Fibroblast of skin of left biceps (primary cell): ENCODE measurements at regions not wholly inside any gene's neighbourhood (a gene's known extent, or its start where the extent isn't known, plus 50 kb on each side); places are given as distances from the start of the nearest gene placed in this dataset.

Experiments used
- DNase-seq, 2 experiments: peaks; one replicate each; pipeline ENCODE4 v3.0.0-alpha.2; 2013; ENCODE audit warnings: low read depth in 2 of 2

DNA sequence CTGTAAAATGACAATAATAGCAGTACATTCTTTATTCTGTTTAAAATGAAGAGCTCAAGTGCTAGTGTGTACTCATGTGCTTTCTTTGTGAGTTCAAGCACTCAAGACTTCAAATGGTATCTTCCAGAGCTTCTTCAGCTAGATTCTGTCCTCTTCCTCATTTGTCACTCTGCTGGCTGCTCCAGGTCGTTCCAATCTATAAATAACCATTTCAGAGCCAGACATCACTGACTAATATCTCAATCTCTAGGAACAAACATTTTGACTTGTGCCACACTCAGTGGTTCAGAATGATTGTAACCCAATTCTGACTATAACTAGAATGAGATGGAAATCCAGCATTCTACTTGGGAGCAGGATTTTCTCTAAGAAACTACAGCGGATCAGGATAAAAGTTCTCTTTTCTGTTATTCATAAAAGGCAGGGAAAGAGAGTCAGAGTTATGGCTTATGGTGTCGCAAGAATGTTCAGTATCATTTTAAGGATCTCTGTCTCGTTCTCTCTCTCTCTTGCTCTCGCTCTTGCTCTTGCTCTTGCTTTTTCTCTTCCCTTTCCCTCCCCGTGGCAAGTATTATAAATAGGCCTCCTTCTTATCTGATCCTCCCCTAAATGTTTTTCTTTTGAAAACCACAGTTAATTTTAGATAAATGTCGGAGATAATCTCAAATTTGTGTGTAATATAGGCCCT is 116.3 kb upstream of the MAF start:
- no peak for DNase-seq

DNA sequence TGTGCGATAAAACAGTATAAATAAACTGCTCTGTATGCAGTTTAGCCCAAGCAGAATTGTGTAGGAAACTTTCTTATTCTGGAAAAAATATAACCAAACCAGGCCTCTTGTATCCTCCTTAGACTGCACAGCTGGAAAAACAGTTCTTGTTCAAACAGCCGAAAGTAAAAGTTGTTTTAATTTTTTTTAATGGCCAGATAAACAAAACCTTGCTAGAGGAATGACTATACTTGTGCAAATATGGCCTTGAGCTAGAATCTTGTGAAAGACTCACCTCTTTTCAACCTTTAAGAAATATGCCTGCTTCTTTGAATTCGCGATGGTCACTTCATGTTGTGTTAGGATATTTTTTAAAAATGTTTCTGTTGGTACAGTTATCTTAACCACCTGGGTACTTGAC is 114.5 kb upstream of the MAF start:
- DNase-seq: no peak

- no peak for DNase-seq
These were observed 113.9 kb upstream of the MAF start for GRCh38 chr16:79714440-79714839.

GRCh38 chr16:79713609-79714309 is 113.2 kb upstream of the MAF start:
- no peak for DNase-seq

- DNase-seq: no peak
These were observed 111.7 kb upstream of the MAF start for GRCh38 chr16:79712276-79712675.

GRCh38 chr16:79707876-79708275 is 107.3 kb upstream of the MAF start:
- no peak for DNase-seq

- DNase-seq: no peak
These were observed 102.5 kb upstream of the MAF start for GRCh38 chr16:79703066-79703465.

GRCh38 chr16:79698341-79698753 is 97.8 kb upstream of the MAF start:
- DNase-seq: no peak

DNA sequence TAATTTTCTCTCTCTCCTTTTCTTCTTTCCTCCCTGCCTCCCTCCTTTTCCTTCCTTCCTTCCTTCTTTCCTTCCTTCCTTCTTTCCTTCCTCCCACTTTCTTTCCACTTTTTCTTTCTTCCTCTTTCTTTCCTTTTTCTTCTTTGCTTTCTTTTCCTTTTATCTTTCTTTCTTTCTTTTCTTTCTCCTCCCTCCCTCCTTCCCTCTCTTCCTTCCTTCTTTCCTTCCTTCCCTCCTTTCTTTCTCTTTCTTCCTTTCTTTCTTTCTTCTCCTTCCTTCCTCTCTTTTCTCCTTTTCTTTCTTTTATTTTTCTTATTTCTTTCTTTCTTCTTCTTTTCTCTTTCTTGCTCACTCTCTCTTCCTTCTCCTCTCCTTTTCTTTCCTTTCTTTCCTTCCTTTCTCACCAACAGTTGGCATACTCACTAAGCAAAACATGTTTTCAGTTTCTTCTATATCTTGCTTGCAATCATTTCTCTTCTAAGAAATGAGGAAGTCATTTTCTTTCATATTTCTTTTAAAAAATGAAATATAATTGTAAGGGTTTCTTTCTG is 97.1 kb upstream of the MAF start:
- DNase-seq: no peak

GRCh38 chr16:79691007-79691406 is 90.5 kb upstream of the MAF start:
- no peak for DNase-seq

DNA sequence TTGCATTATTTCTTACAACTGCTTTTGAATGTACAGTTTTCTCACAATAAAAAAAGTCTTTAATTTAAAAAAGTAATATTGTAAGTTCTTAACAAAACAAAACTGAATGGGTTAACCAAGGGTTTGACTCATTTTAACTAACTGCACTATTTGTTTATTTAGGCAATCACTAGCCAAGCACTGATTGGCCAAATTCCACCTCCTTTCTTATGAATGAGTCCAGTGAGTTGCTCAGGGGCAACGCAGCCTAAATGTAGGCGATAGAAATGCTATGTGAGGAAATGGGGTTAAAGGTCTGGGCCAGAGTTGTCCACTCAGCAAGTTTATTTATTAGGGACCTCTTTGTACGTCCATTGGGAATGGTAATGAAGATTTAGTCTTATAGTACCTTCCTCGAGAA is 89.6 kb upstream of the MAF start:
- DNase-seq: no peak

DNA sequence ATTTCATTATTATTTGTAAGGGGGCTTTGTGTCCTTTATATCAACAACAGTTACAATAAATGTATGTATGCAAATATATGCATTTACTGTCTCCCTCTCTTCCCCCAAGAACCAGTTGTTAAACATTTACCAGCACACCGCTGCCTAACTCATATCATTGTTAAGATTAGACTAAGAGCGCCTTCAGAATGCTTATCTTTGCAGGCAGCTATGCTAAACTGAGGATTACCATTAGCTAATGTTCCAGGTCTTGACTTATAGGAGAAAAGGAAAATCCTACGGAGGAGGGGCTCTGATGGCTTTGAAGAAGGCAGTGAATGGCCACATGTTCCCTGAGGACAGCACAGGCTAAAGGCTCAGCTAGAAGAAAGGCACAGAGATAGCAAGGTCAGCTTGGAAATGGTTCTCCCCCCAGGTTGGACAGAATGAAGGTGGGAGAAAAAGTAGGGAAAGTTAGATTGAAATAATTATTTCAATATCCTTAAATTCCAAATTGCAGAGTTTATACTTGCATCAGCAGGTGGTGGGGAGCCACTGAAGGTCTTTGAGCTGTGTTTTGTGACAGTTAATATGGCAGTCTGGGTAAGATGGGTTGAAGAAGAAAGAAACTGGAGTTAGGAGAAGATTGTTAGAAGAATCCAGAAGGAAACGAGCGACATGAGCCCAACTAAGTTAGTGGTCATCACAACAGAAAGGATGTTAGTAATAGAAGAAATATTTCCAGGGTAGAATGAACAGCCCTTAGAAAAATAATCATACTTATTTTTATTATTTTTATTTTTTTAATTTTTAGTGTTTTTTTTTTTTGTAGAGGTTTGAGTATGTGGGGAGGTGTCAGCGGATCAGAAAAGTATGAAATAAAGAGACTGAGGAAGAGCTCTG is 87.0 kb upstream of the MAF start:
- no peak for DNase-seq

DNA sequence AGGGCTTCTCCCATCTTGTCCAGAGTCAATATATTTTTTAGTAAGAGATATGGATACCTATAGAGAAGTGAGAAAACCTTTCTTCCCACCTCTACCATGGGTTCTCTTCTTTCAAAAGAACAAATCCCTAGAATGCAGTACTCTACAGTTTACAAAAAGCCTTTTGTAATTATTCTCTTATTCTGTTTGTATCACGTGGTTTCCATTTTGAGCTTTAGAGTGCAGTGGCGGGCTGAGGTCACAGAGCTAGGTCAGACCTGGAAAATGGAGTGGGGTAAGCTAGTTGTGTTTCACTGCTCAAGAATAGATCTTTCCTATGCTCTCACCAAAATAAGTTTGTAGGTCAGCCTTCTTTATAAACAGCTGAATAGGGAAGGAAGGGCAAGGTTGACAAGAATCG is 85.3 kb upstream of the MAF start:
- no peak for DNase-seq

GRCh38 chr16:79679334-79679733 is 78.8 kb upstream of the MAF start:
- no peak for DNase-seq

- DNase-seq: no peak
These were observed 77.4 kb upstream of the MAF start for GRCh38 chr16:79677799-79678530.

- no peak for DNase-seq
These were observed 73.1 kb upstream of the MAF start for GRCh38 chr16:79673635-79674034.

GRCh38 chr16:79672524-79672923 is 72.0 kb upstream of the MAF start:
- no peak for DNase-seq

- no peak for DNase-seq
These were observed 68.0 kb upstream of the MAF start for GRCh38 chr16:79668502-79668901.

DNA sequence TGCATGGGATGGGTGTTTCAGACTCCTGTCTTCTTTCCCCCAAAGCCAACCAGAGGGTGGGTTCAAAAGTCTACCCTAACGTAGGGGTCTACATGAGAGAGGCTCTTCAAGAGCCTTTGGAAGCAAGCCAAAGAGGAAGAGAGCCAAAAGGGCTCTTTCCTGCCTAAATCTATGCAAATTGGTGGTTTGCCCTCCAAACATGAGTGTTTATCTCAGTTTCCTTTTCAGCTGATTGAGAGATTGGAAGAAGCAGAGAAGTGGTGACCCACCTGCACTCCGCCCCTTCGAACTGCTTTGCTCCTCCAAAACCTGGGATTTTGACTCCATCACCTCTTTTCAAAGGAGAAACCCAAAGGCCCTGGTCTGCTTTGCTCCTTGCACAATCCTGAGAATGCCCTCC is 65.4 kb upstream of the MAF start:
- DNase-seq: no peak

DNA sequence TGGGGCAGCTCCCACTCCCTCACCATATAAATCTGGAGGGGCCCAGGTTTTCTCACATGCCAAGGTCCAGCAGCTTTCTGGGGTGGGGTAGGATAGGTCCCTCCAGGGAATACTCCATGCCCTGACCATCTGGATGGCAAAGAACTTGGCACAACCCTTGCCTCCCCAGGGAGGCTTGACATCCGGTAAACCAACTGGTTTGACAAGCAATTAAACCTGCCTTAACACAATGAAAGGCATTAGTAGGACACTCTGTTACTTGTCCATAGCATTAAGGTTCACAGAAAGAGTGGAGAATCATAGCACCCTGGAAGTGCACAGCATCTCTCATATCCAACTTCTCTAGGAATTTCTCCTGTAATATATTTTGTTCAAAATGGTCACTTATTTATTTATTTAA is 63.9 kb upstream of the MAF start:
- DNase-seq: no peak

- no peak for DNase-seq
These were observed 62.3 kb upstream of the MAF start for GRCh38 chr16:79662669-79663313.
